ENCODE measurements at regions not wholly inside any gene's neighbourhood (a gene's known extent, or its start where the extent isn't known, plus 50 kb on each side); places are given as distances from the start of the nearest gene placed in this dataset.

DNA sequence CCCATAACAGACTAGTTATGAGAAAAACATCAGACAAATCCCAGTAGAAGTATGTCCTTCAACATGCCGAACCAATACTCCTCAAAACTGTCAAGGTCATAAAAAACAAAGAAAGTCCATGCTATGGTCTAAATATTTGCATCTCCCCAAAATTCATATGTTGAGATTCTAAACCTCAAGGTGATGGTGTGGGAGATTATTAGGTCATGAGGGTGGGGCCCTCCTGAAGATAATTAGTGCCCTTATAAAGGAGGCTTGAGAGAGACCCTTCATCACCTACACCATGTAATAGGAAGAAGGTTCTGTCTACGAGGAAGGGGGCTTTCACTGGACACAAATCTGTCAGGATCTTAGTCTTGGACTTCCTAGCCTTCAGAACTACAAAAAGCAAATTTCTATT is 118.6 kb upstream of the GUCY1A2 start:
- DNase-seq: no peak

DNA sequence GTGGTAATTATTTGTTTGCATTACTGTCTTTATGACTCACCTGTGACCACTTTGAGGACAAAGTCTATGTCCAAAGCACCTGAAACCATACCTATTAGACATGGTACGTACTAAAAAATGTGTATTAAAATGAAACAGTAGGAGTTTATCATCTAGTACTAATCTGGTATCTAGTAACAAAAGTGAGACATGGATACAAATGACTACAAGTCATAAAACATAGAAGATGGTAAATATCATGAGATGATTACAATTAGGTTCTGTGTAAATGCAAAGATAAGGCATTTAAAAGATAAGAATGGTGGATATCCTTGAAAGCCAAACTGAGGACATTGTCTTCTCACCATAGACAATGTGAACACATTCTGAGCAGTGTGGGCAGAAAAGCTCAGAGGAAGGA is 113.5 kb upstream of the GUCY1A2 start:
- DNase-seq: no peak

DNA sequence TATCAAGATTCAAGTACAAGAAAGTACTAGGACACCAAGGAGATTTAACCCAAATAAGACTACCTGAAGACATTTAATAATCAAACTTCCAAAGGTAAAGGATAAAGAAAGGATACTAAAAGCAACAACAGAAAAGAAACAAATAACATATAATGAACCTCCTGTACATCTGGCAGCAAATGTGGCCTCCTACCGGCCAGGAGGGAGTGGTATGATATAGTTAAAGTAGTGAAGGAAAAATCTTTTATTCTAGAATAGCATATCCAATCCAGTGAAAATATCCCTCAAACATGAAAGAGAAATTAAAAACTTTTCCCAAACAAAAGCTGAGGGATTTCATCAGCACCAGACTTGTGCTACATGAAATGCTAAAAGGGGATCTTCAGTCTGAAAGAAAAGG is 104.7 kb upstream of the GUCY1A2 start:
- DNase-seq: no peak

DNA sequence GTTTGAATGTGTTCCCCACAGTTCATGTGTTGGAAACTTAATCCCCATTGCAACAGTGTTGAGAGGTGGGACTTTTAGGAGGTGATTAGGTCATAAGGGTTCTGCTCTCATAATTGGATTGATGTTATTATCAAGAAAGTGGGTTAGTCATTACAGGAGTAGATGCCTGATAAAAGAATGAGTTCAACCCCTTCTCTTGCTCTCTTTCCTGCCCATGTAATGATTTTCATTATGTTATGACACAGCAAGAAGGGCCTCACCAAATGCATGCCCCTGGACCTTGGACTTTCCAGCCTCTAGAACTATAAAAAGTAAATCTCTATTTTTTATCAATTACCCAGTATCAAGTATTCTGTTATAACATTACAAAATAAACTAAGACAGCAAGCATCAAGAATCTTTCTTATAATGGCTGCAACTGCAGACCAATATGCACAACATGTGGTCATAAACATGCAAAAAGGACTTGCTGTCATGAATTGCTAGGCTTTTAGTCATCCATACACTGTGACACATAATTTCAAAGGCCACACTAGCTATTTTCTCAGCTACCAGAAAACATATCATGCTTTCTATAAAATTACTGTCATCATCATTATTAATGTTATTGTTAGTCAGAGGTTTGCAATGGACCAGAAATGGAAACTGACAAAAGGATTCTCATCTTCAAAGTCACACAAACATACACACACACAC is 99.9 kb upstream of the GUCY1A2 start:
- no peak for DNase-seq

DNA sequence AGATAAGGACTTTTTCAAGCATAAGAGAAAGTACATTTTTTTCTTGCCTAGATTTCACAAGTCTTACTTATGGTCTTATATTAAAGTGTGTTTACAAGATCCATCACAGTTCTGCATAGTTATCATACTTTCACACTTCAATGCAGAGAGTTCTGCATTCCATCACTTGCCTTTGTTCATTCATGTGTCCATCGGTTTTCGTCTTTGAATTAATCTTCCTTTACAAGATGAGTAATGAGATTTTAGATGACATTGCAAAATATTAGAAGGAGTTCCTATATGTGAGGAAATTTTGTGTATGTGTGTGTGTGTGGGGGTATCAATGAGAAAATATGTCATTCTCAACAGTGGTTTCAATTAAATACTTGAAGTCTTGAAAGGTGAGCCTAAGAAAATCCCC is 98.1 kb upstream of the GUCY1A2 start:
- no peak for DNase-seq

DNA sequence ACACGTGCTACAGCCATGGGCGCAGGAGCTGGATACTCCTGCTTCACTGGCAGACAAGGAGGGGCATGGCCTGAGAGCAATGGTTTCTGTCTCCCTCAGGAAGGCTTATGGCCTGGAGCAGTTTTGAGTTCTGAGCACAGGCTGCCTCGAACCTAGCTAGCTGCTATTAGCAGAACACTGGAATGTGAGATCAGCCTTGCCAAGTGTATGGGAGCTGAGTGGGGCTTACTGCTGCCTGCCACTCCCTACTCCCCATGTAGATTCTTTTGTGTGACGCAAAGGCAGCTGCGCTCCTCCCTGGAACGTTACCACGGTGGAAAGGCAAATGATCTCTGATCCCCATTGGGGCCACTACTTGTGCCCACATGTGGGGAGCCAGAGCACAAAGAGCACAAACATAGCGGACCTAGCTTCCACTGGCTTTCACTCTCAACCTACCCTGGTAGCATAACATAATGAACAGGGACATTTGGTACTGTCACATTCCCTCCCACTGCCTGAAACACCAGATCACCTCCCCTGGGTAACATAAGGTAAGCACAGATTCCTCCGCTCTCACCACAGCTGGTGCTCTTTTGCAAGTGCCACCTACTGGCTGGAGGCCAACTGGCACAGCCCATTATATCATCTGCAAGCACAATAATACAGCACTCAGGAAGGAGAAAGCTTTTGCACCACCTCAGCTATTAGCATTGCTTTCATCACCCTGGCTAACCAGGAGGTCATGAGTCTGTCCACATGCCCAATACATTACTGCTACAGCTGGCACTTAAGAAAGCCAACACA is 84.6 kb upstream of the GUCY1A2 start:
- DNase-seq: no peak

DNA sequence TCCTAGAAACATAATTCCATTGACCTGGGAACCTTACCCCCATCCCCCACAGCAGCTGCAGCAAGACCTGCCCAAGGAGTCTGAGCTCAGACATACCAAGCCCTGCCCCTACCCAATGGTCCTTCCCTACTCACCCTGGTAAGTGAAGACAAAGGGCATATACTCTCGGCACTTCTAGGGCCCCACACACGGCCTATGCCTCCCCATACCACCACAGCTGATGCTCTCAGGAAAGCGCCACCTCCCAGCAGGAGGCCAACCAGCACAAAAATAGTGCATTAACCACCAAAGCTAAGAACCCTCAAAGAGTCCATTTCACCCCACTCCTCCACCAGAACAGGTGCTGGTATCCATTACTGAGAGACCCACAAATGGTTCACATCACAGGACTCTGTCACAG is 74.4 kb upstream of the GUCY1A2 start:
- no peak for DNase-seq

DNA sequence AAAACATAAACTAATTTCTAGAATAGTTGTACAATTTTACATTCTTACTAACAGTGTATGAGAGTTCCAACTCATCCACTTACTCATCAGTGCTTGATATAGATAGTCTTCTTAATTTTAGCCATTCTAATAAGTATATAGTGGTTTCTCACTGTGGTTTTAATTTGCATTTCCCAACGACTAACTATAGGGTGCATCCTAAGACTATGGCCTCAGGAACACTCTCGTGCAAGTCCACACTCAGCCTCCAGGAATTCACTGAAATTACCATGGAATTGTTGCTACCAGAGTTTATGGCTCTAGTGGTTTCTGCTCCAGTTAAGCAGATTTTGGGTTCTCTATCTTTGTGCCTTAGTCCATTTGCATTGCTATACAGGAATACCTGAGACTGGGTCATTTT is 60.1 kb upstream of the GUCY1A2 start:
- no peak for DNase-seq

DNA sequence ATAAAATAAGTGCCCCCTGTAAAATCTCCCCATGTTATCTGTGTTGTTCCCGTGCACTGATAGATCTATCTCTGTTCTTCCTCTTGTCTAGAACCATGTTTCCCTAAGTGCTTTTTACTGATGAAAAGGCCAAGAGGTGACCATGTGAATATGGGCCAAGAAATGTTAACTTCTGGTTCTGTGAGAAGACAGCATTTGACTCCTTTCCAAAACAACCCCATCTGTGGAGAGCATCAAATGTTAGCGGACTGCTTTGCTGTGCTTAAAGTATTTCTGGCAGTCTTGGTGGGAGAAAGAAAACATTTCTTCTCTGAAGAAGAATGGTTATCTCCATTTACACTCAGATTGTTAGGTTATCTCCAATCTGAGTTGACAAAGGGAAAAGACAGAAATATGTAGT is 58.6 kb upstream of the GUCY1A2 start:
- no peak for DNase-seq

DNA sequence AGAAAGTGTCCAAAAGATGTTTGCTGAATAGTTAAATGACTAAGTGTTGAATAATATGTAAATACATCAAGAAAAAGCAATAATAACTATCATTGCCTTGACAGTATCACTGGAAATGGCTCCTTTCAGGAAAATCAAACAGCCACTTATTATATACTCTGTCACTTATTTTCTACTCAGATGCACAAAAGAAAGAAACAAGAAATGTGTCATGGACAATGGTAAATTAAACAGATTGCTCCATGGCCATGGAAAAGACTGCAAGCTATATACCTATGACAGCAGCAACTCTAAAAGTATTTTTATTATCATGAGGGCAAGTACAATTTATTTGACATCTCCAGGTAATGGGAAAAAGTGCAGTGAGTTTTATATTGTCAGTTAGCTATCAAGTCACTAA is 52.9 kb upstream of the GUCY1A2 start:
- DNase-seq: no peak

All from femur (tissue), 1 donor.